HG03460 (cell line): ENCODE measurements at regions not wholly inside any gene's neighbourhood (a gene's known extent, or its start where the extent isn't known, plus 50 kb on each side); places are given as distances from the start of the nearest gene placed in this dataset.

Experiments used
- ATAC-seq: cut with Tn5 transposase; IDR thresholded peaks from one replicate; pipeline ENCODE4 v1.9.1; 2021; ENCODE audit not compliant: unreplicated experiment

DNA sequence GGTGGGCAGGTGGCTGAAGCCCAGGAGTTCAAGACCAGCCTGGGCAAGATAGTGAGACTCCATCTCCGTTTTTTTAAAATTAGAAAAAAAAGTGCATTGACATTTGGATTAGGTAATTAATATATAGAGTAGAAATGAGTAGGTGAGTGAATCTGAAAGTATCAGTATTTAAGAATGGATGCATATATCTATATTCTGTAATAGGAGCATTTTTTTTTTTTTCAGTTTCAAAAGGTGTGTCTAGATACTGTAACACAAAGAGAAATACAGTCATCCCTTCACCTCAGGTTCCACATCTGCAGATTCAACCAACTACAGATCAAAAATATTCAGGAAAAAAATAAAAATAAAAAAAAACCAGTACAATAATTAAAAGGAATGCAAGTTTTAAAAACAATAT is 50.8 kb downstream of the RBM27 start:
- ATAC-seq = no peak

- ATAC-seq = peak; percentile 89
These were observed 65.5 kb upstream of the POU4F3 start for GRCh38 chr5:146273109-146273508.

GRCh38 chr5:146283344-146283761 is 55.3 kb upstream of the POU4F3 start:
- no peak for ATAC-seq

- no peak for ATAC-seq
These were observed 54.6 kb upstream of the POU4F3 start for GRCh38 chr5:146284016-146284415.
